HG02852 (cell line): ENCODE measurements at regions not wholly inside any gene's neighbourhood (a gene's known extent, or its start where the extent isn't known, plus 50 kb on each side); places are given as distances from the start of the nearest gene placed in this dataset.
"Not testable (repeated sequence)": the region's sequence is repeated elsewhere in the genome, so short reads cannot be mapped to it uniquely, and the experiment has no call there.

Source experiments
- ATAC-seq: cut with Tn5 transposase; IDR thresholded peaks from one replicate; pipeline ENCODE4 v1.9.1; 2021; ENCODE audit warnings: mild to moderate bottlenecking, moderate library complexity; ENCODE audit not compliant: unreplicated experiment

GRCh38 chr12:127819056-127819455 lies 447.9 kb upstream of the TMEM132C start:
- no peak for ATAC-seq

- no peak for ATAC-seq
These were observed 446.7 kb upstream of the TMEM132C start for GRCh38 chr12:127820271-127820670.

- ATAC-seq, result no peak
These were observed 446.1 kb upstream of the TMEM132C start for GRCh38 chr12:127820846-127821245.

- no peak for ATAC-seq
These were observed 444.1 kb upstream of the TMEM132C start for GRCh38 chr12:127822809-127823411.

GRCh38 chr12:127823801-127824200 lies 443.2 kb upstream of the TMEM132C start:
- ATAC-seq, result no peak

- ATAC-seq, result no peak
These were observed 437.5 kb upstream of the TMEM132C start for GRCh38 chr12:127829281-127830064.

GRCh38 chr12:127830065-127830460 lies 436.9 kb upstream of the TMEM132C start:
- ATAC-seq, result no peak

GRCh38 chr12:127830730-127831129 lies 436.2 kb upstream of the TMEM132C start:
- ATAC-seq, result no peak

GRCh38 chr12:127832172-127832571 lies 434.8 kb upstream of the TMEM132C start:
- no peak for ATAC-seq

GRCh38 chr12:127836802-127837201 lies 430.2 kb upstream of the TMEM132C start:
- ATAC-seq, result not testable (repeated sequence)

GRCh38 chr12:127857661-127858060 lies 409.3 kb upstream of the TMEM132C start:
- no peak for ATAC-seq

- no peak for ATAC-seq
These were observed 406.4 kb upstream of the TMEM132C start for GRCh38 chr12:127860536-127860935.

- ATAC-seq, result no peak
These were observed 405.6 kb upstream of the TMEM132C start for GRCh38 chr12:127861406-127861805.

- no peak for ATAC-seq
These were observed 393.7 kb upstream of the TMEM132C start for GRCh38 chr12:127873306-127873705.

- ATAC-seq, result no peak
These were observed 385.4 kb upstream of the TMEM132C start for GRCh38 chr12:127881371-127882140.

- ATAC-seq, result no peak
These were observed 384.0 kb upstream of the TMEM132C start for GRCh38 chr12:127883013-127883412.

GRCh38 chr12:127885954-127886750 lies 380.8 kb upstream of the TMEM132C start:
- no peak for ATAC-seq

GRCh38 chr12:127886827-127887226 lies 380.1 kb upstream of the TMEM132C start:
- no peak for ATAC-seq

GRCh38 chr12:127888943-127889719 lies 377.8 kb upstream of the TMEM132C start:
- ATAC-seq, result no peak
